HG03064 (cell line): ENCODE measurements at regions not wholly inside any gene's neighbourhood (a gene's known extent, or its start where the extent isn't known, plus 50 kb on each side); places are given as distances from the start of the nearest gene placed in this dataset.
"Not testable (repeated sequence)": the region's sequence is repeated elsewhere in the genome, so short reads cannot be mapped to it uniquely, and the experiment has no call there.

Experiments used
- ATAC-seq: cut with Tn5 transposase; IDR thresholded peaks from one replicate; pipeline ENCODE4 v1.9.1; 2021; ENCODE audit warnings: low read depth; ENCODE audit not compliant: unreplicated experiment

DNA sequence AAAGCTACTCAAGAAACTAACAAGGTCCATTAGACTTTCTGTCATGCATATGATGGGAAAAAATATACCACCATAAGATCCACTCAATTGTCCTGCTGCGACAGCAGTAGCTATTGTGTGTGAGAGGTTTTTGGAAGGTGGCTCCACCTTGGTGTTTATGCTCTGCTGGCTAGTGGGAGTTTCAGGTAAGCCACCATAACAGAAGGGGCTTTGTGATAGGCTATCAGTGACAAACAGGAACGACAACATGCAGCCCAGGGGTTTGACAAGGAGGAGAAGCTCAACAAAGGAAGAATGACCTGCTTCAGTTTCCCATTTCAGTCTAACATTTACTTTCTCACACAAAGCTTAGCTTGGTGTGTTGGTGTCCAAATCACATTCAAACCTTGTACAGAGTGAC, 182.6 kb downstream of the ATOH1 start:
- no peak for ATAC-seq

DNA sequence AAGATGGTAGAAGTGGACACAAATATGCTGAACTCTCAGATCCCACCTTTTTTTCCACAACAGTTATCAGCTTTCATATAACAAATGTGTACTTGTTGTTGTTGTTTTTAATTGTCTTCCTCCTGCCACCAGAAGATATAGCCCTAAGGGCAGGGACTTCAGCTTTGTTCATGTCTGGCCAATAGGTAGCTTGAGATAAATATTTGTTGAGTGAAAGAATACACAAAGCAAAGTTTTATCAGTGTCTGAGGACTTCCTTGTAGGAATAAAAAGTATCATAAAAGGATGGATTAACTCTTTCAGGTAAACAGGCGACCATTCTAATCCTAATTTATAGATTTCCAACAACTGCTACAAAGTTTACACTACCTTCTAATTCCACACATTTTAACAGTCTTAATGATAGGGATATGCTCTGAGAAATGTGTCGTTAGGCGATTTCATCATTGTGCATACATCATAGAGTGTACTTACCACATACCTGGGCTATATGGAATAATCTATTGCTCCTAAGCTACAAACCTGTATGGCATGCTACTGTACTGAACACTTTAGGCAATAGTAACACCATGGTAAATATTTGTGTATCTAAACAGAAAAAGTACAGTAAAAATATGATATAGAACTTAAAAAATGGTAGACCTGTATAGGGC, 186.1 kb downstream of the ATOH1 start:
- ATAC-seq = no peak

DNA sequence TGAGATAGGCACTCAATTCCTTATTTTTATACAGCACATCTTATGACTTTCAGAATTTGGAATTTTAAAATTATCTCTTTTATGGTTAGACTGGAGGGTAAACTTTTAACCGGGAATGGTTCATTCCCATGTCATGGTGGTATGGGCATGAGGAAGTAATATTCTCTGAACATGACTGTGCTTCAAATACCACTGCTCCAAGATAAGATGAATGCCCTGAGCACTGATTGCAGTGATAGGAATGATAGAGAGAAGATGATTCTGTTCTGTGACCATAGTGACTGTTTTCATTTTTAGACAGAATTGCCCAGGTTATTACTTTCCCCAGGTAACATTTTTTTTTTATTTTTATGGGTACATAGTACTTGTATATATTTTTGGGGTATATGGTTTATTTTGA, 187.4 kb downstream of the ATOH1 start:
- ATAC-seq = no peak

DNA sequence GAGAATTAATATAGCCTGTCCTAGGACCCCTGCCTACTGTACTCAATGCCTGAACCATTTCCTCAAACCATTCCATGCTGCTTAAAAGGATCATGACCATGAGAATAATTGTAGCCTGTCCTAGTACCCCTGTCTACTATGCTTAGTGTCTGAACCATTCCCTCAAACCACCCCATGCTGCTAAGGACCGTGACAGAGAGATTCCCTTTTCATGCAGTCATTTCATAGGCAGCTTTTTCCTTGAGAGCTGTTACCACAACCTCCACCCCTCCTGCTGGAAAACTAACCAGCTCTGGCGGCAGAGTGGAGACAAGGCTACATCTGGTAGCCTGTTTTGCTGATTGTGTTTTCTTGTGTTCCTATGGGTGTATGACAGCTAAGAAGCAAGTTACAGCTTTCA, 174.9 kb upstream of the SMARCAD1 start:
- ATAC-seq = no peak

DNA sequence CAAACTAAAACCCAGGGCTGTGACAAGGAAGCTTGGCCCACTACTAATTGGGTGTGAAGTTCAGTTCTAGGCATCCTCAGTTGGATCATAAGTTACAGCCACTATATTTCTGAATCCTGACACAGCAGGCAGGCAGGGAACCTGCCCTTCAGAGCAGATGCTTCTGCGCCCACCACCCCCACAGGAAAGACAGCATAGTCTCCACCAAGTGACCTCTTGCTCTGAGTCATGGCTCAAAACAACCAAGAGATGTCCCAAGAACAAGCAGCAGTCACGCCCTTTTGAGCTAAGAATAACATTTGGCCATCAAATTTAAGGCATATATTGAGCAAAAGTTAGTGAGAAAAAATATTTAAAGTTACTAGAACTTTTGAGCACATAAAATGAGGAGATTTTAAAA, 170.7 kb upstream of the SMARCAD1 start:
- no peak for ATAC-seq

DNA sequence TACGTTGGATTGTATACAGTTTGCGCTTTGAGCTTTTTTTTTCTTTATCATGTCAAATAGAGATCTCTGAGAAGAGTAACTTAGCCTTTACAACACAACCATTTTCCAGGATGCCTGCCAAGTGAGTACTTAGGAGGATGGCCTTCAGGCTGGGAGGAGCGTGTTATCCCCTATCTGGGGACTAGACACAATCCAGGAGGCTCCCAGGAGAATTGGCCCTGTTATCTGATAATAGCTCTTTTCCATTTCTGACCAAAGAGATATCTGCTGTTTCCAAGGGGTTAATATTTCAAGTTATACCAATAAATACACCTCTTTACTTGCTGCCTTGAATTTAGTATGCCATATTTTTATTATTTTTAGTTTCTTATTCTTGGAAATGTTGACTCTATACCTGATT, 169.5 kb upstream of the SMARCAD1 start:
- no peak for ATAC-seq

DNA sequence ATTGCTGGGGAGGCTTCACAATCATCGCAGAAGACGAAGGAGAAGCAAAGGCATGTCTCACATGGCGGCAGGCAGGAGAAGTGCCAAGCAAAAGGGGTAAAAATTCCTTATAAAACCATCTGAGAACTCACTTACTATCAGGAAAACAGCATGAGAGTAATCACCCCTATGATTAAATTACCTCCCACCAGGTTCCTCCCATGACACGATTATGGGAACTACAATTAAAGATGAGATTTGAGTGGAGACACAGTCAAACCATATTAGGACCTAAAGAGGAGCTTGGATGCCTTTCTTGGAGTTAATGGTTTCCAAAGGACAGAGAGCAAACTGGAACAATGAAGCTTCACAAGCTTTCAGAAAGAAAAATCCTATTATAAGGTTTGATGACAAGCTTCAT, 168.4 kb upstream of the SMARCAD1 start:
- ATAC-seq = no peak

DNA sequence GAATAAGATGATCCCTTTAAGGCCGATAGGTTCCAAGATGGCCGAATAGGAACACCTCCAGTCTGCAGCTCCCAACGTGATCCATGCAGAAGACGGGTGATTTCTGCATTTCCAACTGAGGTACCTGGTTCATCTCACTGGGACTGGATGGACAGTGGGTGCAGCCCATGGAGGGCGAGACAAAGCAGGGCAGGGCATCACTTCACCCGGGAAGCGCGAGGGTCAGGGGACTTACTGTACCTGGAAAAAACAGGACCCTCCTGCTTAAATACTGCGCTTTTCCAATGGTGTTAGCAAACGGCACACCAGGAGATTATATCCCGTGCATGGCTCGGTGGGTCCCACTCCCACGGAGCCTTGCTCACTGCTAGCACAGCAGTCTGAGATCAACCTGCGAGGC, 163.2 kb upstream of the SMARCAD1 start:
- ATAC-seq = not testable (repeated sequence)

DNA sequence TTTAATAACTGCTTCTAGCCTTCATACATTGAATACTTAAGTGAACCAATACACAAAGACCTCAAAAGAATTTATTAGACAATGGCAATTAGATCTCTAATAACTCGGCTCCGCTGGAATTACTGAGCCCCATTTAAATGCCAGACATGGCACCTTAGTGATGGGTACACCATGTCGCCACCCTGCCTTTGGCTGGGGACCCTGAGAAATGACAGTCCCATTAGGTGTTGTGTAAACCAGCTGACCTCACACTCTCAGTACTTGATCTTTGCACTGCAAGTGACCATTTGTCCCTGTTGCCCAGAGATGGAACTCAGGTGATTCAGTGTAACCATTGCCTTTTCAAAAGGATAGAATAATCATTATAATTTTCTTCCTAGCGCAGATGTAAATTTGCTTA, 144.6 kb upstream of the SMARCAD1 start:
- ATAC-seq = no peak

DNA sequence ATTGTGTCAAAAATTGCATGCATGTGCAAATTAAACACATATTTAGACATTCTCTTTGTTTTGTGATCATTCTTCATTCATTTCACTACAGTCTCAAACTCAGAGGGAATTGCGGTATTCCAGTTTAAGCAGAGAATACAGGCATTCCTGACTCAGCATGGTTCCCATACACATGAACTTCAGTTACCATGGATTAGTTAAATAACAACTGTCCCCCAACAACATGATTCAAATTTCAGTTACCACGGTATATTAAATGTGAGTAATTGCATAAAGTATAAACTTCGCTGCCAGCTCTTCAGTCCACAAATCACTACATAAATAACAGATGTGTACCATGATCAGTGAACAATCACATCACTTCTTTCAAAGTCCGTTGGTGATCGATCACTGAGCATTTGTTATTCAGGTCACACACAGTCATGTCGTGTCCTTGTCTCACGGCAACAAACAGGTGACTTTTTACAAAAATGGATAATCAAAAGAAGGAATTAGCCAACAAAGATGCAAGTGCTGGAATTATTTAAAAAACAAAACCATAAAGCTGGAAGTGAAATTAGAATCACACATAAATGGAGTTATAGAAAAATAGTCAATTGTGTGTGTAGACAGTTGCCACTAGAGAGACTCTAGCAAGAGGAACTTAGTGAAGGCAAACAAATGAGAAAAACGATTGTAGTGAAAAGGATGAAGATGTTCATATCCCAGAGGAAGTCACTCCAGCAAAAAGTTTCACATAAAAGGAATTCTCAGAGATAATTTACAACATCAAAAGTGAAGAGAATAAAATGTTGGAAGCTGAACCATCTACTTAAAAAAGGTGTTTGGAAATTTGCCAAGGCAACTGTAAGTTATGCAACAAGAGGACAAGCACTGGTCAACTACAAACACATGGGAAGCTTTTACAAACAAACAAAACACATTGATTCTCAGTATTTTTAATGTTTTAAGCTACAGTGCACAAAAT, 138.6 kb upstream of the SMARCAD1 start:
- no peak for ATAC-seq

DNA sequence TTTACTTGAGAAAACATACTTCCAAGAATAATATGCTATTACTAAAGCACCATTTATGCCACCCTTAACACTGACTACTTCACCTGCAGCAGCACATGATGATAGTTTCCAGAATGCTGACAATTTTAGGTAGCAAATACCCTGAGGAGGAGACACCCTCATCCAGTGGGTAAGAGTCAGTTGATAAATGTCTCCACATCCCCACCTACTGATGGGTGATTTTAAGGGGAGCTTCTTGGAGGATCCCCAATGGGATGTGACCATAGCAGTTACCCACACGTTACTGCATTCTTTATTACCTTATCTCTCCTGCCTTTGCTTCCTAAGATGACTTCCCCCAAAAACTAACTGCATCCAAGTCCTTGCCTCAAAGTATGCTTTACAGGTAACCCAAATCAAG, 131.2 kb upstream of the SMARCAD1 start:
- ATAC-seq = no peak

DNA sequence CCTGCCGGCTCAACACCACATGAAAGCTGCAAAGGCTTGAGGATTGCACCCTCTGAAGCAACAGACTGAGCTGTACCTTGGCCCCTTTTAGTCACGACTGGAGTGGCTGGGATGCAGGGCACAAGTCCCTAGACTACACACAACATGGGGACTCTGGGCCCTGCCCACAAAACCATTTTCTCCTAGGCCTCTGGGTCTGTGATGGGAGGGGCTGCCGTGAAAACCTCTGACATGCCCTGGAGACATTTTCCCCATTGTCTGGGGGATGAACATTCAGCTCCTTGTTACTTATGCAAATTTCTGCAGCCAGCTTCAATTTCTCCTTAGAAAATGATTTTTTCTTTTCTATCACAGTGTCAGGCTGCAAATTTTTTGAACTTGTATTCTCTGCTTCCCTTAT, 123.5 kb upstream of the SMARCAD1 start:
- no peak for ATAC-seq

DNA sequence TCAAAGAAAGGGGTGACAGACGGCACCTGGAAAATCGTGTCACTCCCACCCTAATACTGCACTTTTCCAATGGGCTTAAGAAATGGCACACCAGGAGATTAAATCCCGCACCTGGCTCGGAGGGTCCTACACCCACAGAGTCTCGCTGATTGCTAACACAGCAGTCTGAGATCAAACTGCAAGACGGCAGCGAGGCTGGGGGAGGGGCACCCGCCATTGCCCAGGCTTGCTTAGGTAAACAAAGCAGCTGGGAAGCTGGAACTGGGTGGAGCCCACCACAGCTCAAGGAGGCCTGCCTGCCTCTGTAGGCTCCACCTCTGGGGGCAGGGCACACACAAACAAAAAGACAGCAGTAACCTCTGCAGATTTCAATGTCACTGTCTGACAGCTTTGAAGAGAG, 108.5 kb upstream of the SMARCAD1 start:
- not testable (repeated sequence) for ATAC-seq

DNA sequence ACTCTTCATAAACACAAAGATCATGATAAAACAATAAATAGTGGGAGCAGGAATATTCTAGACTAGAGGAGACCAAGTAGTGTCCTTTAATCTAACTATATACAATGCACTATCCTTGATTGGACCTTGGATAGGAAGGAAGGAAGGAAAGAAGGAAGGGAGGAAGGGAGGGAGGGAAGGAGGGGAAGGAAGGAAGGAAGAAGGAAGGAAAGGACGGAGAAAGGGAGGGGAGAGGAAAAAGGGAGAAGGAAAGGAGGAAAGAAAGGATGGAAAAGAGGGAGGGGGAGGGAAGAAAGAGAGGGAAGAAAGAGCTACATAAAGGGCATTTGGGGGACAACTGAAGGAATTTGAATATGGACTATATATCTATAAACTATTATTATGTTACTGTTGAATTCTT, 95.0 kb upstream of the SMARCAD1 start:
- no peak for ATAC-seq

DNA sequence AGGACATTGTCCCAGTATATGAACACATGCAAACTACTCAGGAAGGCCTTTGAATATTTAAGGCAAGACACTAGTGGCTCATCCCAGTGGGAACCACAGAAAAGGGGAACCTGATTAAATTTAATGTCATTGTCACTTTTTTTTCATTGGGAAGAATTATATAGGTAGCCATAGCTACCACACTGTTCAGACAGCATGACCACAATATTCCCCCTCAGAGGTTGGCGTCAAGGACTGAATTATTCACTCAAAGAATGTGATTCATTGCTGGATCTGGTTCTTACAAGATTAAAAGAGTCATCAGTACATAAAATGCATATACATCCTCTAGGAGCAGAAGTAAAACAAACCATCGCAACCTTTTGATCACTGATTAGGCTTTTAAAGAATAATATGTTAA, 92.0 kb upstream of the SMARCAD1 start:
- no peak for ATAC-seq

DNA sequence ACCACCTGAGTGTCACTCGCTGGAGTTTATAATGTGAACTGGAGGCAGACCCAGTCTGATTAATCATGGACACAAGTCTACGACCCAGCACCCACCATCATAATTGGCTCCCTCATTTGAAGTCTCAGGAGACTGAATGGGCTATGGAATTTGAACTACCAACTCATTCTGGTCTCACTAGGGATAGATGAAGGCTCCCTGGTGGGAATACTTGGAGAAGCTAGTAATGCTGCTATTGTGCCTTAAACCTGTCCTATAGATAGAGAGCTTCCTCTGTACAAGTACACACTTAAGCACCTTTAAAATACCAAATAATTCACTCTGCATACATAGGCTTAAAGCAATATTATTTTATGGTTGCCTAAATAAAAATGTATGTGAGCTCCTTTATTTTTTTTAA, 90.8 kb upstream of the SMARCAD1 start:
- ATAC-seq = no peak

DNA sequence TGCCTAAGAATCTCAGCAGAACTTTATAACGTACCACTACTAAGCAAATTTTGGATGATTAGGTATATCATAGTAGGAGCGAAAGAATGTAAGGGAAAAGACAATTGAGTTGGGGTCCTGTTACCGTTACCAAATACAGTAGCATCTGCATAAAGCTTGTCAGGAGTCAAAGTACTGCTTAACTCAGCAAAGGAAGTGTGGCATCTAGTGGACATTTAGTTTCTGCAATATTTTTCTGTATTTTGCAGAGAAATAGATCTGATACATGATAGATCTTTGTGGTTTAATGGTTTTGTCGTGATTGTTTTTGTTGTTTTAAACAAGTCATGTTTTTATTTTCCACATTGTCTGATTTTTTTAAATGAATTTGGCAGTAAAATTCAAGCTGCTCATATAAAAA, 81.0 kb upstream of the SMARCAD1 start:
- ATAC-seq = no peak

DNA sequence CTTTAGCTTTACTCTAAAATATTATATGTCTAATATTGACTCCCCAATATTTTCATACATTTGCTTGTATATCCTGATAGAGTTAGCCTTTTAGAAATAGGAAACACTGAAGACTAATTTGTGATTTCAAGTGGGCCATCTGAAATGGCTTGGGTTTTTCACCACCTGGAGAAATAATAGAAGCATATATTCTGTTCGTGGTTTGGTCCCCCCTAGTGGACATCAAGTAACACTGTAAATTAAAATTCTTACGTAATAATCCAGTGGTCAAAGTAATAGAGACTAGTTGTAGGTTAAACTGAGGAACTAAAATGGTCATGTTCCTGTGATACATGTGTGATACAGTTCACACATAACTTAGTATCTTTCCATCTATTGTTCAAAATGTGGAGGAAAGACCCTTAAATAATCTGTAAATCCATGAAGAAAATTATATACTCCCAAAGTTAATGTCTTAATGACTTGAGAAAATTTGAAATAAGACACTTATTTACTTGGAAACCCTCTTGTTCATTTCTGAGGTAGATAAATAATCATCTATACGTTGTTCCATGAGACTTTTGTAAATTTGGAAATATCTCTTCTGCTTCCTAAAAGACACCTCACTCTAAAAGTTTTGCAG, 79.8 kb upstream of the SMARCAD1 start:
- ATAC-seq = no peak

DNA sequence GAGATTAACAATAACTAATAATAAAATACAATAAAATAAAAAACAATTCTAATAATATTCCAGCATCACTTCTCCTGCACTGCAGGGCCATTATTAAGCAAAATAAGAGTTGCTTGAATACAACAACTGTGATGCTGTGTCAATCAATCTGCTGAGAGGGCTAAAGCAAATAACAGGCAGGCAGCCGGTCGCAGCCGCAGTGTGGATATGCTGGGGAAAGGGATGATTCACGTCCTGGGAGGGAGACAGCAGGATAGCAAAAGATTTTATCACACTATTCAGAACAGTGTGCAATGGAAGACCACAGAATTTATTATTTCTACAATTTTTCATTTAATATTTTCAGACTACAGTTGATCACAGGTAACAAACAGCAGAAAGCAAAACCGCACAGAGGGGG, 76.5 kb upstream of the SMARCAD1 start:
- ATAC-seq = no peak

DNA sequence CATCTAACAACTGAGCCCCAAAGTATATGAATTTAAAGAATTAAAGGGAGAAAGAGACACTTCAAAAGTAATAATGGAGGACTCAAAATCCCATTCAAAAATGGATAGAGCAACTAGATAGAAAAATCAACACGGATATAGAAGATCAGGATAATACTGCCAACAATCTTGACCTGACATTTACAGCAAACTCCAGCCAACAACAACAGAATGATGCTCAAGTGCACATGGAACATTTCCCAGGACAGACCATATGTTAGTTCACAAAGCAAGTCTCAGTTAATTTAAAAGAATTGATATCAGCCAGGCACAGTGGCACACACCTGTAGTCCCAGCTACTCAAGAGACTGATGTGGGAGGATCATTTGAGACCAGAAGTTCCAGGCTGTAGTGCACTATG, 72.0 kb upstream of the SMARCAD1 start:
- no peak for ATAC-seq

DNA sequence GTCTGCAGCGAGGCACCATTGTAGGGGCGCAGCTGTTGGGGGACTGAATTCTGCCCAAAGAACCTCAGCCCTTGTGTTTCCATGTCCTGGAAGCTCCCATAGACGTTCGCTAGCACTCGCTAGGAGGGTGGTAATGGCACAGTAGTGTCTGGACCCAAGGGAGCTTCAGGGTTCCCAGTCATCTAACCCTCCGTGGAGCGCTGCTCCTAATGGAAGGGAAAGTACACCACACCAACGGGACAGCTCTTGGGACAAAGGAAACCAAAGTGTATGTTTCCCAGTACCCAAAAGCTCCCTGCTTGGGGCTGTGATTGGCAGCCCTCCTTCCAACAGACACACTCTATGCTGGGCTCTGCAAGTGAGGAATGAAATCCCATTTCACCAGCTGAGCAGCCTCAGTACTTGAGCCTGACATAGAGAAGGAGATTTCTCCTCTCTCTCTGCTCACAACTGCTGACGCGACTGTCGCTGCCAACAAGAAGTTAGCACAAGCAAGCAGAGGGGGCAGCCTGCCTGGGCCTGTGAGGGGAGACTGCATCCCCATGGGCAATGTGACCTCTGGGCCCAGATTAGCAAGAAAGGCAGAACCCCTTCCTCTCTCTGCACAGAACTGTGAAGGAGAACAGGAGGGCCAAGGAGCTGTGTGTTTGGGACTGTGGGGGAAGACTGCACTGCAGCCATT, 67.6 kb upstream of the SMARCAD1 start:
- ATAC-seq = no peak
